ENCODE measurements at regions not wholly inside any gene's neighbourhood (a gene's known extent, or its start where the extent isn't known, plus 50 kb on each side); places are given as distances from the start of the nearest gene placed in this dataset.

GRCh38 chr12:24414480-24414879, 465.0 kb upstream of the SOX5 start:
- TF ChIP-seq RAD21 (IDR thresholded peaks at IDR 0.05; ENCODE audit: low read length) (no peak), CTCF (conservative IDR thresholded peaks at IDR 0.05; ENCODE audit: low read depth, low read length) (no peak), POLR2A (IDR thresholded peaks at IDR 0.05; ENCODE audit: low read depth, low read length) (no peak), RFX5 (IDR thresholded peaks at IDR 0.05; ENCODE audit: low read depth, low read length) (no peak), RCOR1 (IDR thresholded peaks at IDR 0.05; ENCODE audit: insufficient replicate concordance, low read length) (no peak), BHLHE40 (IDR thresholded peaks at IDR 0.05; ENCODE audit: low read depth, low read length) (no peak), ELK1 (IDR thresholded peaks at IDR 0.05; ENCODE audit: borderline replicate concordance, low read depth, low read length) (no peak), MXI1 (IDR thresholded peaks at IDR 0.05; ENCODE audit: borderline replicate concordance, low read depth, low read length) (no peak)

All from IMR-90 (cell line).